ENCODE measurements at regions not wholly inside any gene's neighbourhood (a gene's known extent, or its start where the extent isn't known, plus 50 kb on each side); places are given as distances from the start of the nearest gene placed in this dataset.
A peak's percentile ranks its signal among the peaks of the same experiment; 100 is the strongest.

- no peaks in the 10 kb centered on the region for H3K79me2 ChIP-seq (ENCODE audit: insufficient read depth, low read length)
- DNase-seq, result peak; percentile 17
Observed at GRCh38 chr18:47397671-47398319, 146.3 kb upstream of the SKOR2 start.

GRCh38 chr18:47391665-47392064, 140.2 kb upstream of the SKOR2 start:
- H3K9ac ChIP-seq (ENCODE audit: low read depth, low read length), result no peak overlapping the region
- no peak overlapping the region for H2AFZ ChIP-seq (ENCODE audit: low read depth, low read length)
- no peaks in the 10 kb centered on the region for H3K36me3 ChIP-seq (ENCODE audit: insufficient read depth, low read length)
- no peak overlapping the region for H3K4me3 ChIP-seq (ENCODE audit: low read depth in 1 of 2, low read length in 2 of 2)
- H3K79me2 ChIP-seq (ENCODE audit: insufficient read depth, low read length), result no peaks in the 10 kb centered on the region
- no peaks in the 10 kb centered on the region for H4K20me1 ChIP-seq (ENCODE audit: insufficient read depth, low read length)
- H3K27me3 ChIP-seq (ENCODE audit: insufficient read depth, low read length, poor library complexity), result peaks cover 3% of the 10 kb centered on the region
- ATAC-seq (ENCODE audit: insufficient read depth, low read depth), result no peak
- no peak for TF ChIP-seq EZH2 (IDR thresholded peaks at IDR 0.05; ENCODE audit: borderline replicate concordance, low read depth, low read length, severe bottlenecking)
- H3K9me3 ChIP-seq (ENCODE audit: insufficient read depth, low read length, severe bottlenecking), result no peaks in the 10 kb centered on the region
- DNase-seq, result no peak
- H3K4me2 ChIP-seq (ENCODE audit: insufficient read depth, low read length), result no peak overlapping the region
- no peak overlapping the region for H3K27ac ChIP-seq (ENCODE audit: low read length)
- H3K4me1 ChIP-seq (ENCODE audit: insufficient read depth, low read length), result no peaks in the 10 kb centered on the region

More at GRCh38 chr18:47397671-47398319, 146.3 kb upstream of the SKOR2 start:
- peak; percentile 65 for TF ChIP-seq CTCF (IDR thresholded peaks at IDR 0.05; ENCODE audit: borderline replicate concordance, extremely low read depth, low read length, poor library complexity, severe bottlenecking)
- no peak for TF ChIP-seq EZH2 (IDR thresholded peaks at IDR 0.05; ENCODE audit: borderline replicate concordance, low read depth, low read length, severe bottlenecking)
- Histone ChIP-seq H2AFZ (ENCODE audit: low read depth, low read length) (no peak overlapping the region), H3K36me3 (ENCODE audit: insufficient read depth, low read length) (no peaks in the 10 kb centered on the region), H3K4me1 (ENCODE audit: insufficient read depth, low read length) (no peaks in the 10 kb centered on the region), H3K4me3 (ENCODE audit: low read depth in 1 of 2, low read length in 2 of 2) (no peak overlapping the region), H3K9ac (ENCODE audit: low read depth, low read length) (no peak overlapping the region), H3K4me2 (ENCODE audit: insufficient read depth, low read length) (no peak overlapping the region), H3K27me3 (ENCODE audit: insufficient read depth, low read length, poor library complexity) (no peaks in the 10 kb centered on the region), H4K20me1 (ENCODE audit: insufficient read depth, low read length) (no peaks in the 10 kb centered on the region), H3K9me3 (ENCODE audit: insufficient read depth, low read length, severe bottlenecking) (no peaks in the 10 kb centered on the region), H3K27ac (ENCODE audit: low read length) (no peak overlapping the region)
- no peak for ATAC-seq (ENCODE audit: insufficient read depth, low read depth)

DNA sequence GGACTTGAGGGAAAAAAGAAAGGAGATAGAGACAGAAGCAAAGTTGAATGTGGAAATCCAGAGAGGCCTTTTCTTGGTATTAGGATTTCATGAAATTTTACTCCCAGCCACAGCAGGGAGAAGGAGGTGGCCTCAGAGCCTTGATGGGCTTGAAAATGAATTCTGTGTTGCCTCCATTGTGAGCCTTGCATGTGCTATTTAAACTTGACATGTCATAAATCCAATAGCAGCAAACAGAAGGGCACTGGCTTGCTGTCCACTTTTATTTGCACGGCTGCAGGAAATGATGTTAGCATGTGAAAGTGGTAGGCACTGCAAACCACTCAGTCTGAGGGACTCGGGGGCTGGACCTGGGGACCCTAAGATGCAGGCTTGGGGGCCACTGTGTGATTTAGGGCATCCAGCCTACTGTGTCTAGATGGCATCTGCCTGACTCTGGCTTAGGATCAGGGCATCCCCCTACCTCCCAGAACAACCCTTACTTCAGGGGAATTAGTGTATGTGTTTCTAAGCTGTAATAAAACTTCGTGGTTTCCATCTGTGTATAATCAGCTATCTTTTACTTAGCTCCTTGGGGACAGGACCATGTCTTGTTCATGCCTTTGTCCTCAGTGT, 139.1 kb upstream of the SKOR2 start:
- Histone ChIP-seq H3K4me1 (ENCODE audit: insufficient read depth, low read length) (no peaks in the 10 kb centered on the region), H3K9me3 (ENCODE audit: insufficient read depth, low read length, severe bottlenecking) (no peaks in the 10 kb centered on the region), H3K9ac (ENCODE audit: low read depth, low read length) (no peak overlapping the region), H4K20me1 (ENCODE audit: insufficient read depth, low read length) (no peaks in the 10 kb centered on the region), H3K4me2 (ENCODE audit: insufficient read depth, low read length) (no peak overlapping the region), H3K79me2 (ENCODE audit: insufficient read depth, low read length) (no peaks in the 10 kb centered on the region), H3K4me3 (ENCODE audit: low read depth in 1 of 2, low read length in 2 of 2) (no peak overlapping the region), H3K27ac (ENCODE audit: low read length) (no peak overlapping the region), H2AFZ (ENCODE audit: low read depth, low read length) (no peak overlapping the region), H3K27me3 (ENCODE audit: insufficient read depth, low read length, poor library complexity) (peaks cover 3% of the 10 kb centered on the region), H3K36me3 (ENCODE audit: insufficient read depth, low read length) (no peaks in the 10 kb centered on the region)
- no peak for DNase-seq
- no peak for TF ChIP-seq CTCF (IDR thresholded peaks at IDR 0.05; ENCODE audit: borderline replicate concordance, extremely low read depth, low read length, poor library complexity, severe bottlenecking)
- TF ChIP-seq EZH2 (IDR thresholded peaks at IDR 0.05; ENCODE audit: borderline replicate concordance, low read depth, low read length, severe bottlenecking), result no peak
- no peak for ATAC-seq (ENCODE audit: insufficient read depth, low read depth)

DNA sequence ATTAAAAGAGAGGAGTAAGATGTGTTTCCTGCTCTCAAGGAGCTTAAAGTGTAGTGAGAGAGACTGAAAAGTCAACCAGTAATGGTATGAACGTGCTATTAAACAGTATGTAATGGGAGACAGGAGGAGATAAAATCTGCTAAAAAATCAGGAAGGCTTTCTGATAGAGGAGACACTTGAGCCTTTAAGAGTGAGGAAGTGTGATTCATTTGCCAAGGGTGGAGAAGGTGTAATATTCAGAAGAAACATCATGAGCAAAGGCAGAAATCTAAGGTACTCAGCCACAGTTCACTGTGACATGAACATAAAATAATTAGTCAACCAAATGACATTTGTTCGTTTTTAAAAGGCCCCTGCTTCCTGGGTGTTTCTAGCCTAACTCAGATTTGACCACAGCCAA, 137.8 kb upstream of the SKOR2 start:
- H2AFZ ChIP-seq (ENCODE audit: low read depth, low read length), result no peak overlapping the region
- TF ChIP-seq EZH2 (IDR thresholded peaks at IDR 0.05; ENCODE audit: borderline replicate concordance, low read depth, low read length, severe bottlenecking) (no peak), CTCF (IDR thresholded peaks at IDR 0.05; ENCODE audit: borderline replicate concordance, extremely low read depth, low read length, poor library complexity, severe bottlenecking) (no peak)
- DNase-seq (no peak), ATAC-seq (ENCODE audit: insufficient read depth, low read depth) (no peak)
- H3K27me3 ChIP-seq (ENCODE audit: insufficient read depth, low read length, poor library complexity), result peaks cover 3% of the 10 kb centered on the region
- no peaks in the 10 kb centered on the region for H3K9me3 ChIP-seq (ENCODE audit: insufficient read depth, low read length, severe bottlenecking)
- H4K20me1 ChIP-seq (ENCODE audit: insufficient read depth, low read length), result no peaks in the 10 kb centered on the region
- no peaks in the 10 kb centered on the region for H3K79me2 ChIP-seq (ENCODE audit: insufficient read depth, low read length)
- no peak overlapping the region for H3K27ac ChIP-seq (ENCODE audit: low read length)
- no peaks in the 10 kb centered on the region for H3K4me1 ChIP-seq (ENCODE audit: insufficient read depth, low read length)
- H3K9ac ChIP-seq (ENCODE audit: low read depth, low read length), result no peak overlapping the region
- no peak overlapping the region for H3K4me2 ChIP-seq (ENCODE audit: insufficient read depth, low read length)
- no peaks in the 10 kb centered on the region for H3K36me3 ChIP-seq (ENCODE audit: insufficient read depth, low read length)
- H3K4me3 ChIP-seq (ENCODE audit: low read depth in 1 of 2, low read length in 2 of 2), result no peak overlapping the region

Measured in DND-41 (cell line).